Transverse colon (tissue), 4 donors: ENCODE measurements at regions not wholly inside any gene's neighbourhood (a gene's known extent, or its start where the extent isn't known, plus 50 kb on each side); places are given as distances from the start of the nearest gene placed in this dataset.

Experiments used
- DNase-seq: peaks from one replicate; pipeline ENCODE4 v3.0.0-alpha.2; 2019
- H3K27ac ChIP-seq, 4 donors: fragments of 200-600 bp; sonication (generic); 2 replicates each; pipeline ENCODE4 v1.5.1; 2016 to 2018; ENCODE audit warnings: inconsistent platforms in 4 of 4
- H3K27me3 ChIP-seq: fragments of 200-600 bp; sonication (generic); 2 replicates; pipeline ENCODE4 v1.5.1; 2017; ENCODE audit warnings: inconsistent platforms
- H3K36me3 ChIP-seq, 4 donors: fragments of 200-600 bp; sonication (generic); 2 replicates each; pipeline ENCODE4 v1.5.1; 2017 to 2019; ENCODE audit warnings: inconsistent platforms in 4 of 4
- H3K4me1 ChIP-seq, 4 donors: fragments of 200-600 bp; sonication (generic); 2 replicates each; pipeline ENCODE4 v1.5.1; 2017 to 2020; ENCODE audit warnings: inconsistent platforms in 4 of 4
- H3K4me3 ChIP-seq, 4 donors: fragments of 200-600 bp; sonication (generic); 1 replicate in 1 of 4; 2 replicates in 3 of 4; pipeline versions ENCODE4 v1.5.1 to v1.6.1; 2017 to 2019; ENCODE audit warnings: inconsistent platforms in 4 of 4
- H3K9me3 ChIP-seq, 2 donors: fragments of 200-600 bp; sonication (generic); 2 replicates each; pipeline ENCODE4 v1.5.1; 2017 to 2019; ENCODE audit warnings: inconsistent platforms in 2 of 2
- EP300 ChIP-seq: sonication (generic); formaldehyde crosslinking; IDR thresholded peaks from one replicate; pipeline ENCODE4 v1.6.1; 2017; ENCODE audit warnings: antibody characterized with exemption, low read depth
- POLR2A ChIP-seq: fragments of 450-650 bp; IDR thresholded peaks from one replicate; pipeline ENCODE4 v1.6.1; 2016; ENCODE audit warnings: antibody characterized with exemption, mild to moderate bottlenecking, moderate library complexity
- POLR2AphosphoS5 ChIP-seq, 3 donors: sonication (generic); formaldehyde crosslinking; IDR thresholded peaks; one replicate each; pipeline ENCODE4 v1.6.1; 2016; ENCODE audit warnings: antibody characterized with exemption in 3 of 3
- WGBS, 2 donors: methylation state at CpG; one replicate each; pipeline ENCODE4 v1.1.5; 2018; ENCODE audit warnings: low coverage in 1 of 2; 5-methylcytosine and 5-hydroxymethylcytosine counted together
- in situ Hi-C, 4 donors: fragments of 200-750 bp; cut with MboI; loops; one replicate each; pipeline versions ENCODE4 v1.15.0 to v1.15.1; 2017; ENCODE audit warnings: low sequenced_read_pairs in 3 of 4, low pct_ligation_motif_present in 1 of 4, low pct_unique_long_range_greater_than_20kb in 1 of 4
- intact Hi-C: fragments of 100-400 bp; cut with DNase I; formaldehyde crosslinking; loops from one replicate; pipeline ENCODE4 v1.15.1; 2023; ENCODE audit warnings: low total_unique reads
- TF ChIP-seq, protein P1 (sequence below), 5 experiments: fragments of 200-600 bp in 3 of 5; fragments of 450-650 bp in 2 of 5; sonication (generic) in 3 of 5; IDR thresholded peaks; 1 replicate in 2 of 5; 2 replicates in 3 of 5; pipeline ENCODE4 v1.5.1; 2016 to 2017; ENCODE audit warnings: antibody characterized with exemption in 5 of 5, inconsistent platforms in 3 of 5, mild to moderate bottlenecking in 2 of 5, moderate library complexity in 1 of 5

DNA sequence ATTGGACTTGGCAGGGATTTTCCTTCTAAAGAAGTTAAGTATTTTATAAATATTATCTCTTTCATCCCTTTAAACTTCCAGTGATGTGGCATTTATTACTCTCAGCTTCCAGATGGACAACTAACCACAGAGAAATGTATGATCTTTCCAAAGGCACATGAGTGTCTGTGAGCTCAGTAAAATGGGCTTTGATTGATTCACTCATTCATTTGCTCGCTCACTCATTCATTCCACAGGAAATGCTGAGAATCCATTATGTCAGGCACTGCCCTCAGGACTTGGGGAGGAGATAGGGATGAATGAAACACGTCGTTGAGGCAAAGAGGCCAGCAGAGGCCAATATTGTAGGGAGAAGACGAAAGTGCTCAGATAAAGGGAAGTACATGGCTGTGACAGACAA is 359.3 kb downstream of the EFNB2 start:
- intact Hi-C loops = no loop called here
- H3K27me3 ChIP-seq = no peaks in the 10 kb centered on the region
- TF ChIP-seq POLR2AphosphoS5 (IDR thresholded peaks at IDR 0.05) = no peak
- no peak for TF ChIP-seq POLR2A
- TF ChIP-seq, protein P1, sequence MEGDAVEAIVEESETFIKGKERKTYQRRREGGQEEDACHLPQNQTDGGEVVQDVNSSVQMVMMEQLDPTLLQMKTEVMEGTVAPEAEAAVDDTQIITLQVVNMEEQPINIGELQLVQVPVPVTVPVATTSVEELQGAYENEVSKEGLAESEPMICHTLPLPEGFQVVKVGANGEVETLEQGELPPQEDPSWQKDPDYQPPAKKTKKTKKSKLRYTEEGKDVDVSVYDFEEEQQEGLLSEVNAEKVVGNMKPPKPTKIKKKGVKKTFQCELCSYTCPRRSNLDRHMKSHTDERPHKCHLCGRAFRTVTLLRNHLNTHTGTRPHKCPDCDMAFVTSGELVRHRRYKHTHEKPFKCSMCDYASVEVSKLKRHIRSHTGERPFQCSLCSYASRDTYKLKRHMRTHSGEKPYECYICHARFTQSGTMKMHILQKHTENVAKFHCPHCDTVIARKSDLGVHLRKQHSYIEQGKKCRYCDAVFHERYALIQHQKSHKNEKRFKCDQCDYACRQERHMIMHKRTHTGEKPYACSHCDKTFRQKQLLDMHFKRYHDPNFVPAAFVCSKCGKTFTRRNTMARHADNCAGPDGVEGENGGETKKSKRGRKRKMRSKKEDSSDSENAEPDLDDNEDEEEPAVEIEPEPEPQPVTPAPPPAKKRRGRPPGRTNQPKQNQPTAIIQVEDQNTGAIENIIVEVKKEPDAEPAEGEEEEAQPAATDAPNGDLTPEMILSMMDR (IDR thresholded peaks at IDR 0.05) = no peak
- TF ChIP-seq EP300 = no peak
- WGBS, 2 donors = 33 to 68% methylated on average over 1 to 4 of the region's 4 CpGs
- H3K4me3 ChIP-seq = no peak overlapping the region
- H3K9me3 ChIP-seq = peaks cover 0 to 7% of the 10 kb centered on the region in 2 donors
- DNase-seq = no peak
- H3K4me1 ChIP-seq = peaks cover 0 to 6% (median 2%) of the 10 kb centered on the region in 4 donors
- in situ Hi-C loops = no loop called here
- no peaks in the 10 kb centered on the region for H3K36me3 ChIP-seq
- no peak overlapping the region for H3K27ac ChIP-seq

GRCh38 chr13:106173891-106174610 is 361.4 kb downstream of the EFNB2 start:
- Histone ChIP-seq H3K36me3 (no peaks in the 10 kb centered on the region), H3K27ac (no peak overlapping the region), H3K4me1 (peaks cover 0 to 6% (median 2%) of the 10 kb centered on the region in 4 donors), H3K4me3 (no peak overlapping the region), H3K27me3 (no peaks in the 10 kb centered on the region), H3K9me3 (no peaks in the 10 kb centered on the region)
- in situ Hi-C loops (no loop called here), intact Hi-C loops (no loop called here)
- 56 to 64% methylated on average over 6 to 7 of the region's 7 CpGs for WGBS, 2 donors
- DNase-seq = no peak
- TF ChIP-seq POLR2A = no peak

DNA sequence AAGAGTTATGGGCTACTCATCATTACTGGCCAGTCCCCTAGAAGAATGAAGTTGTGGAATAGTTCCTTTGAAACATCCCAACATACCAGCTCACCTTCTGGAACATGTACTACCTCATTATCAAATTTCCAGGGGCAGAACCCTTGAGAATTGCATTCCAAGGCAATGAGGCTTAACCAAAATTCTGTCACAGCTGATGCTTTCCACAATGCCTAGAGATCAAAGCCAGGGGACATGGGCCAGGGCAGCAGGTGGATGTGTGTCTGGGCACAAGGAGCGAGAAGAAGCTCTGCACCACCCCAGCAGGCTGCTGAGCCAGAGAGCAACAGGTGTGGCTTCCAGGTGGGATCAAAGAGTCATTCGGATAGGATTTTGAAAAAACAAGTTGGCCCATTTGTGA is 362.1 kb downstream of the EFNB2 start:
- H3K36me3 ChIP-seq = no peaks in the 10 kb centered on the region
- peaks cover 0 to 6% (median 2%) of the 10 kb centered on the region in 4 donors for H3K4me1 ChIP-seq
- H3K27me3 ChIP-seq = no peaks in the 10 kb centered on the region
- no peak for DNase-seq
- no peaks in the 10 kb centered on the region for H3K9me3 ChIP-seq
- WGBS, 2 donors = 60 to 76% methylated on average over 1 to 2 of the region's 2 CpGs
- H3K27ac ChIP-seq = no peak overlapping the region
- no peak overlapping the region for H3K4me3 ChIP-seq
- in situ Hi-C loops (no loop called here), intact Hi-C loops (no loop called here)
- TF ChIP-seq POLR2A = no peak
- no peak for TF ChIP-seq EP300
- no peak for TF ChIP-seq POLR2AphosphoS5 (IDR thresholded peaks at IDR 0.05)

GRCh38 chr13:106172176-106172905 is 363.1 kb downstream of the EFNB2 start:
- no peaks in the 10 kb centered on the region for H3K9me3 ChIP-seq
- intact Hi-C loops (no loop called here), in situ Hi-C loops (no loop called here)
- 64 to 86% methylated on average over 4 to 5 of the region's 5 CpGs for WGBS, 2 donors
- no peak overlapping the region for H3K27ac ChIP-seq
- peaks cover 0 to 5% (median 2%) of the 10 kb centered on the region in 4 donors for H3K4me1 ChIP-seq
- no peak for DNase-seq
- TF ChIP-seq POLR2AphosphoS5 (IDR thresholded peaks at IDR 0.05) (no peak), POLR2A (no peak), EP300 (no peak)
- TF ChIP-seq, protein P1 (IDR thresholded peaks at IDR 0.05) = no peak
- no peak overlapping the region for H3K4me3 ChIP-seq
- no peaks in the 10 kb centered on the region for H3K36me3 ChIP-seq
- H3K27me3 ChIP-seq = no peaks in the 10 kb centered on the region

GRCh38 chr13:106163426-106163825 is 372.0 kb downstream of the EFNB2 start:
- TF ChIP-seq POLR2AphosphoS5 (IDR thresholded peaks at IDR 0.05) (no peak), POLR2A (no peak), EP300 (no peak)
- TF ChIP-seq, protein P1 (IDR thresholded peaks at IDR 0.05) = no peak
- no peak for DNase-seq
- 91 to 97% methylated on average over 3 of the region's 3 CpGs for WGBS, 2 donors
- intact Hi-C loops (no loop called here), in situ Hi-C loops (no loop called here)
- H3K27me3 ChIP-seq = no peaks in the 10 kb centered on the region
- no peaks in the 10 kb centered on the region for H3K9me3 ChIP-seq
- H3K27ac ChIP-seq = no peak overlapping the region
- peaks cover 0 to 8% (median 7%) of the 10 kb centered on the region in 4 donors for H3K4me1 ChIP-seq
- H3K4me3 ChIP-seq = no peak overlapping the region
- H3K36me3 ChIP-seq = no peaks in the 10 kb centered on the region
